ENCODE measurements at regions not wholly inside any gene's neighbourhood (a gene's known extent, or its start where the extent isn't known, plus 50 kb on each side); places are given as distances from the start of the nearest gene placed in this dataset.

DNA sequence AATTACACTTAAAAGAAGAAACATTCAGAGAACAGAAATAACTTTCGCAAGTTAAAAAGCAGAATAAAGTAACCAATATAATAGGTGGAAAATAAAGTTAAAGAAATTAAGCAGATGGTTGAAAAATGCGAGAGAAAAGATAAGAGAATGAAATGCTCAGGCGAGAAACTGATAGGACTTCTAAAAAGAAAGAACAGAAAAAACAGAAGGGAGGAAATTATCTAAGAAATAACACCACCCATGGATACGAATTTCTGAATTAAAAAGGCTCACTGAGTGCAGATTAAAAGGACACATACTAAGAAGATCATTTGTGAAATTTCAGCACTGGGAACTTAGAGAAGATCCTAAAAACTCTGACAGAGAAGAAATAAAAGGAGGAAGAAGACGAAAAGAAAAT is 92.0 kb downstream of the HLX start:
- TF ChIP-seq, protein P1, sequence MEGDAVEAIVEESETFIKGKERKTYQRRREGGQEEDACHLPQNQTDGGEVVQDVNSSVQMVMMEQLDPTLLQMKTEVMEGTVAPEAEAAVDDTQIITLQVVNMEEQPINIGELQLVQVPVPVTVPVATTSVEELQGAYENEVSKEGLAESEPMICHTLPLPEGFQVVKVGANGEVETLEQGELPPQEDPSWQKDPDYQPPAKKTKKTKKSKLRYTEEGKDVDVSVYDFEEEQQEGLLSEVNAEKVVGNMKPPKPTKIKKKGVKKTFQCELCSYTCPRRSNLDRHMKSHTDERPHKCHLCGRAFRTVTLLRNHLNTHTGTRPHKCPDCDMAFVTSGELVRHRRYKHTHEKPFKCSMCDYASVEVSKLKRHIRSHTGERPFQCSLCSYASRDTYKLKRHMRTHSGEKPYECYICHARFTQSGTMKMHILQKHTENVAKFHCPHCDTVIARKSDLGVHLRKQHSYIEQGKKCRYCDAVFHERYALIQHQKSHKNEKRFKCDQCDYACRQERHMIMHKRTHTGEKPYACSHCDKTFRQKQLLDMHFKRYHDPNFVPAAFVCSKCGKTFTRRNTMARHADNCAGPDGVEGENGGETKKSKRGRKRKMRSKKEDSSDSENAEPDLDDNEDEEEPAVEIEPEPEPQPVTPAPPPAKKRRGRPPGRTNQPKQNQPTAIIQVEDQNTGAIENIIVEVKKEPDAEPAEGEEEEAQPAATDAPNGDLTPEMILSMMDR (conservative IDR thresholded peaks at IDR 0.05; ENCODE audit: low read length) = no peak
- no peak for TF ChIP-seq EZH2phosphoT487 (IDR thresholded peaks at IDR 0.05; ENCODE audit: borderline replicate concordance, low read depth, low read length)
